ENCODE measurements at regions not wholly inside any gene's neighbourhood (a gene's known extent, or its start where the extent isn't known, plus 50 kb on each side); places are given as distances from the start of the nearest gene placed in this dataset.

- no peak for DNase-seq (ENCODE audit: low read depth in 2 of 2)
These were observed 61.1 kb upstream of the MARCKS start for GRCh38 chr6:113796038-113796437.

- no peak for DNase-seq (ENCODE audit: low read depth in 2 of 2)
These were observed 54.4 kb upstream of the MARCKS start for GRCh38 chr6:113802779-113803178.

GRCh38 chr6:113805173-113805790 lies 51.9 kb upstream of the MARCKS start:
- DNase-seq (ENCODE audit: low read depth in 2 of 2): no peak

- DNase-seq (ENCODE audit: low read depth in 2 of 2): no peak
These were observed 51.2 kb upstream of the MARCKS start for GRCh38 chr6:113805811-113806495.
